ENCODE measurements at regions not wholly inside any gene's neighbourhood (a gene's known extent, or its start where the extent isn't known, plus 50 kb on each side); places are given as distances from the start of the nearest gene placed in this dataset.

DNA sequence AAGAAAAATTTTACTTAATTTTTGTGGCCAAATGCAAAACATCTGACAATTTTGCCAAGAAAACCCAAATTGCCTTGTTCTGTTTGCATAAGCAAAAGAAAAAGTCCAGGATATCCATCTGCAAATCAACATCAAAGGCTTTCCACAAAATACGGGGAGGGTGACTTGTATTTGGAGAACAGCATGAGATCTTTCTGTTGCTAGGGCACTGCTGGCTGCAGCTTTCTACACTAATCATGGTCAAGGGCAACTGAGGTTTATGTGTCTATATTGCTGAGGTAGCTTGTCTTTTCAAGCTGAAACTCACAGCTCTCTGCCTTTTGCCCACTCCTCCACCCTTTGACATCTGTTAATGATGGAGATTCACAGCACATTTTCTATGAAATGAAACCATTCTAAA lies 389.1 kb downstream of the NKX6-1 start:
- no peak for TF ChIP-seq POLR2A (IDR thresholded peaks at IDR 0.05)
- TF ChIP-seq, protein P1, sequence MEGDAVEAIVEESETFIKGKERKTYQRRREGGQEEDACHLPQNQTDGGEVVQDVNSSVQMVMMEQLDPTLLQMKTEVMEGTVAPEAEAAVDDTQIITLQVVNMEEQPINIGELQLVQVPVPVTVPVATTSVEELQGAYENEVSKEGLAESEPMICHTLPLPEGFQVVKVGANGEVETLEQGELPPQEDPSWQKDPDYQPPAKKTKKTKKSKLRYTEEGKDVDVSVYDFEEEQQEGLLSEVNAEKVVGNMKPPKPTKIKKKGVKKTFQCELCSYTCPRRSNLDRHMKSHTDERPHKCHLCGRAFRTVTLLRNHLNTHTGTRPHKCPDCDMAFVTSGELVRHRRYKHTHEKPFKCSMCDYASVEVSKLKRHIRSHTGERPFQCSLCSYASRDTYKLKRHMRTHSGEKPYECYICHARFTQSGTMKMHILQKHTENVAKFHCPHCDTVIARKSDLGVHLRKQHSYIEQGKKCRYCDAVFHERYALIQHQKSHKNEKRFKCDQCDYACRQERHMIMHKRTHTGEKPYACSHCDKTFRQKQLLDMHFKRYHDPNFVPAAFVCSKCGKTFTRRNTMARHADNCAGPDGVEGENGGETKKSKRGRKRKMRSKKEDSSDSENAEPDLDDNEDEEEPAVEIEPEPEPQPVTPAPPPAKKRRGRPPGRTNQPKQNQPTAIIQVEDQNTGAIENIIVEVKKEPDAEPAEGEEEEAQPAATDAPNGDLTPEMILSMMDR (IDR thresholded peaks at IDR 0.05): no peak
